HEK293 (cell line): ENCODE measurements at regions not wholly inside any gene's neighbourhood (a gene's known extent, or its start where the extent isn't known, plus 50 kb on each side); places are given as distances from the start of the nearest gene placed in this dataset.
A peak's percentile ranks its signal among the peaks of the same experiment; 100 is the strongest.

Source experiments
- HOXC10 ChIP-seq: sonication (generic); formaldehyde crosslinking; IDR thresholded peaks from 2 replicates; pipeline ENCODE4 v1.8.1; 2023; ENCODE audit warnings: mild to moderate bottlenecking, missing genetic modification reagents
- INSM2 ChIP-seq: fragments of 450-650 bp; formaldehyde crosslinking; IDR thresholded peaks from 2 replicates; pipeline ENCODE4 v1.5.1; 2016; ENCODE audit warnings: missing biosample characterization, missing genetic modification characterization
- KLF8 ChIP-seq: fragments of 450-650 bp; formaldehyde crosslinking; IDR thresholded peaks from 2 replicates; pipeline ENCODE4 v1.5.1; 2016; ENCODE audit warnings: missing biosample characterization, missing genetic modification characterization
- PATZ1 ChIP-seq: fragments of 450-650 bp; formaldehyde crosslinking; IDR thresholded peaks from 2 replicates; pipeline ENCODE4 v1.5.1; 2016; ENCODE audit warnings: missing biosample characterization, missing genetic modification characterization
- PRDM10 ChIP-seq: fragments of 450-650 bp; formaldehyde crosslinking; IDR thresholded peaks from 2 replicates; pipeline ENCODE4 v1.5.1; 2016; ENCODE audit warnings: missing biosample characterization, missing genetic modification characterization
- SP7 ChIP-seq: fragments of 450-650 bp; formaldehyde crosslinking; IDR thresholded peaks from 2 replicates; pipeline ENCODE4 v1.5.1; 2016; ENCODE audit warnings: missing biosample characterization, missing genetic modification characterization
- WT1 ChIP-seq: fragments of 450-650 bp; formaldehyde crosslinking; IDR thresholded peaks from 2 replicates; pipeline ENCODE4 v1.5.1; 2016; ENCODE audit warnings: missing biosample characterization, missing genetic modification characterization
- ZBTB21 ChIP-seq: fragments of 450-650 bp; formaldehyde crosslinking; IDR thresholded peaks from 2 replicates; pipeline ENCODE4 v1.5.1; 2017; ENCODE audit warnings: missing biosample characterization, missing genetic modification characterization
- ZFP3 ChIP-seq: fragments of 450-650 bp; formaldehyde crosslinking; IDR thresholded peaks from 2 replicates; pipeline ENCODE4 v1.5.1; 2016; ENCODE audit warnings: low read depth, missing biosample characterization, missing genetic modification characterization
- ZNF24 ChIP-seq: fragments of 450-650 bp; formaldehyde crosslinking; IDR thresholded peaks from 2 replicates; pipeline ENCODE4 v1.5.1; 2016; ENCODE audit warnings: missing biosample characterization, missing genetic modification characterization
- ZNF341 ChIP-seq: fragments of 450-650 bp; formaldehyde crosslinking; IDR thresholded peaks from 2 replicates; pipeline ENCODE4; 2016; ENCODE audit warnings: low read depth, missing biosample characterization, missing genetic modification characterization
- ZNF366 ChIP-seq: fragments of 450-650 bp; formaldehyde crosslinking; conservative IDR thresholded peaks from 2 replicates; pipeline ENCODE4 v1.5.1; 2016; ENCODE audit warnings: missing biosample characterization, missing genetic modification characterization
- ZNF398 ChIP-seq: fragments of 450-650 bp; formaldehyde crosslinking; IDR thresholded peaks from 2 replicates; pipeline ENCODE4 v1.5.1; 2017; ENCODE audit warnings: missing biosample characterization, missing genetic modification characterization
- ZNF518A ChIP-seq: fragments of 450-650 bp; formaldehyde crosslinking; conservative IDR thresholded peaks from 2 replicates; pipeline ENCODE4 v1.5.1; 2016; ENCODE audit warnings: low read depth, missing biosample characterization, missing genetic modification characterization
- ZNF548 ChIP-seq: fragments of 450-650 bp; formaldehyde crosslinking; IDR thresholded peaks from 2 replicates; pipeline ENCODE4 v1.5.1; 2016; ENCODE audit warnings: missing biosample characterization, missing genetic modification characterization
- ZNF561 ChIP-seq: fragments of 450-650 bp; IDR thresholded peaks from 2 replicates; pipeline ENCODE4 v1.5.1; 2018; ENCODE audit warnings: missing biosample characterization, missing genetic modification characterization, borderline replicate concordance
- ZNF600 ChIP-seq: fragments of 450-650 bp; formaldehyde crosslinking; IDR thresholded peaks from 2 replicates; pipeline ENCODE4 v1.5.1; 2016; ENCODE audit warnings: missing biosample characterization, missing genetic modification characterization
- ZNF629 ChIP-seq: fragments of 450-650 bp; formaldehyde crosslinking; IDR thresholded peaks from 2 replicates; pipeline ENCODE4 v1.5.1; 2017; ENCODE audit warnings: missing biosample characterization, missing genetic modification characterization
- ZNF660 ChIP-seq: fragments of 450-650 bp; IDR thresholded peaks from 2 replicates; pipeline ENCODE4 v1.5.1; 2018; ENCODE audit warnings: missing biosample characterization, mild to moderate bottlenecking, missing genetic modification characterization
- ZNF692 ChIP-seq: fragments of 450-650 bp; formaldehyde crosslinking; IDR thresholded peaks from 2 replicates; pipeline ENCODE4 v1.5.1; 2016; ENCODE audit warnings: missing biosample characterization, missing genetic modification characterization
- ZNF747 ChIP-seq: fragments of 450-650 bp; formaldehyde crosslinking; IDR thresholded peaks from 2 replicates; pipeline ENCODE4 v1.5.1; 2016; ENCODE audit warnings: missing biosample characterization, missing genetic modification characterization
- ZNF843 ChIP-seq: fragments of 450-650 bp; formaldehyde crosslinking; IDR thresholded peaks from 2 replicates; pipeline ENCODE4 v1.5.1; 2016; ENCODE audit warnings: missing biosample characterization, missing genetic modification characterization

GRCh38 chr6:140043357-140043756 lies 668.9 kb upstream of the CITED2 start (continued):
- peak; percentile 68; the same call in 1 of the 2 replicates for TF ChIP-seq INSM2 (tag by site-specific recombination)
- TF ChIP-seq ZBTB21 (tag by site-specific recombination), result peak; percentile 52; the same call in 1 of the 2 replicates
- TF ChIP-seq ZNF518A (tag by site-specific recombination), result peak; percentile 36; the same call in 1 of the 2 replicates
- peak; percentile 72; the same call in 1 of the 2 replicates for TF ChIP-seq ZNF660 (tag by site-specific recombination)
- no peak for TF ChIP-seq ZFP3 (tag by site-specific recombination)
- 0 out of 2 replicates have a peak, but pooled peaks have one; percentile 25 for TF ChIP-seq ZNF561 (tag by site-specific recombination)
- 0 out of 2 replicates have a peak, but pooled peaks have one; percentile 24 for TF ChIP-seq ZNF600 (tag by site-specific recombination)
- TF ChIP-seq ZNF692 (tag by site-specific recombination), result peak; percentile 62
- TF ChIP-seq ZNF398, result 0 out of 2 replicates have a peak, but pooled peaks have one; percentile 18
- 0 out of 2 replicates have a peak, but pooled peaks have one; percentile 22 for TF ChIP-seq ZNF843
- TF ChIP-seq WT1 (tag by site-specific recombination), result 0 out of 2 replicates have a peak, but pooled peaks have one; percentile 15
- TF ChIP-seq ZNF24 (tag by site-specific recombination), result 0 out of 2 replicates have a peak, but pooled peaks have one; percentile 27
- TF ChIP-seq ZNF366 (tag by site-specific recombination), result no peak; the same call in 1 of the 2 replicates
- TF ChIP-seq ZNF548 (tag by site-specific recombination), result no peak
- peak; percentile 72 for TF ChIP-seq ZNF629 (tag by site-specific recombination)
- TF ChIP-seq ZNF747, result no peak
- no peak for TF ChIP-seq HOXC10 (CRISPR knock-in tag)
- TF ChIP-seq ZNF341 (tag by site-specific recombination), result peak; percentile 47; the same call in 1 of the 2 replicates
- 0 out of 2 replicates have a peak, but pooled peaks have one; percentile 23 for TF ChIP-seq PATZ1
- TF ChIP-seq SP7, result peak; percentile 86
- 0 out of 2 replicates have a peak, but pooled peaks have one; percentile 26 for TF ChIP-seq PRDM10 (tag by site-specific recombination)
- 0 out of 2 replicates have a peak, but pooled peaks have one; percentile 37 for TF ChIP-seq KLF8 (tag by site-specific recombination)
